ENCODE measurements at regions not wholly inside any gene's neighbourhood (a gene's known extent, or its start where the extent isn't known, plus 50 kb on each side); places are given as distances from the start of the nearest gene placed in this dataset.

DNA sequence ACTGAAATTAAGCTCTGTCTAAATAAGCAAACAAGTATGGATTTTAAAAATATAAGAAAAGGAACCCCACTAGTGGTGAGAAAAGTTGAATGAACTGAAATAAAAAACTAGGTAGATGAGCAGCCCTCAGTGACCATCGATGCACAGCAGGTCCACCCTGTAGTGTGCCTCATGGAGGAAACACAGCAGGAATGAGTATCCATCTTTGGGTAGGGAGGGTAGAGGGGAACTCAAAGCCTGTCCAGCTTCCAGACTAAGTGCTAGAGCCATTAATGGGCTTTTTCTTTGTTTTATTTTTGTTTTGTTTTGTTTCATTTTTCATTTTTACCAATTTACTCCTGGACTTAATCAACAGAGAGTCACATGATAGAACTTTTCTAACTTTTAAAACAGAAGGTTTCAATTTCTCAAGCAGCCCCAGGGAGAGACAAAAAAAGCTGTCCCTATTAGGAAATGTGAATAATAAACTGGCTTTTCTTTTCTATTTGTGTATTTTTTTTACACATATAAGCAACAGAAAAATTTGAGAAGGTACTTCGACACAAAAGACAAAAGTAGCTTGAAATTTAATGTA, 700.6 kb downstream of the HACE1 start:
- TF ChIP-seq CTCF (IDR thresholded peaks at IDR 0.05; ENCODE audit: borderline replicate concordance, extremely low read depth, insufficient read depth) = no peak
- Histone ChIP-seq H3K27me3 (ENCODE audit: control insufficient read depth, insufficient read depth, low read length) (no peaks in the 10 kb centered on the region), H3K4me3 (ENCODE audit: low read length in 3 of 3) (no peak overlapping the region), H3K4me1 (ENCODE audit: control insufficient read depth in 2 of 3, insufficient read depth in 2 of 3, low read depth in 1 of 3, low read length in 3 of 3) (no peaks in the 10 kb centered on the region), H3K9ac (ENCODE audit: low read length in 3 of 3) (no peak overlapping the region), H3K9me3 (ENCODE audit: control insufficient read depth in 2 of 3, insufficient read depth in 1 of 3, low read length in 3 of 3) (no peaks in the 10 kb centered on the region), H3K27ac (ENCODE audit: low read depth in 2 of 2, low read length in 2 of 2) (no peak overlapping the region), H3K36me3 (ENCODE audit: control insufficient read depth in 2 of 3, insufficient read depth in 3 of 3, low read length in 3 of 3) (no peaks in the 10 kb centered on the region)
- no peak for DNase-seq
- intact Hi-C loops (cut with DNase I) = no loop called here
- FAIRE-seq = no peak

- Histone ChIP-seq H3K9me3 (ENCODE audit: control insufficient read depth in 2 of 3, insufficient read depth in 1 of 3, low read length in 3 of 3) (no peaks in the 10 kb centered on the region), H3K36me3 (ENCODE audit: control insufficient read depth in 2 of 3, insufficient read depth in 3 of 3, low read length in 3 of 3) (no peaks in the 10 kb centered on the region), H3K9ac (ENCODE audit: low read length in 3 of 3) (no peak overlapping the region), H3K4me3 (ENCODE audit: low read length in 3 of 3) (no peak overlapping the region), H3K27ac (ENCODE audit: low read depth in 2 of 2, low read length in 2 of 2) (no peak overlapping the region), H3K4me1 (ENCODE audit: control insufficient read depth in 2 of 3, insufficient read depth in 2 of 3, low read depth in 1 of 3, low read length in 3 of 3) (no peaks in the 10 kb centered on the region), H3K27me3 (ENCODE audit: control insufficient read depth, insufficient read depth, low read length) (no peaks in the 10 kb centered on the region)
- DNase-seq (no peak), FAIRE-seq (no peak)
- no peak for TF ChIP-seq CTCF (IDR thresholded peaks at IDR 0.05; ENCODE audit: borderline replicate concordance, extremely low read depth, insufficient read depth)
- intact Hi-C loops (cut with DNase I) = no loop called here
Measured at GRCh38 chr6:104143757-104144156, 716.0 kb downstream of the HACE1 start.

GRCh38 chr6:104134876-104135275, 724.8 kb downstream of the HACE1 start:
- H3K4me1 ChIP-seq (ENCODE audit: control insufficient read depth in 2 of 3, insufficient read depth in 2 of 3, low read depth in 1 of 3, low read length in 3 of 3) = no peaks in the 10 kb centered on the region
- H3K27me3 ChIP-seq (ENCODE audit: control insufficient read depth, insufficient read depth, low read length) = no peaks in the 10 kb centered on the region
- DNase-seq (no peak), FAIRE-seq (no peak)
- TF ChIP-seq CTCF (IDR thresholded peaks at IDR 0.05; ENCODE audit: borderline replicate concordance, extremely low read depth, insufficient read depth) = no peak
- intact Hi-C loops (cut with DNase I) = no loop called here
- H3K36me3 ChIP-seq (ENCODE audit: control insufficient read depth in 2 of 3, insufficient read depth in 3 of 3, low read length in 3 of 3) = no peaks in the 10 kb centered on the region
- no peak overlapping the region for H3K27ac ChIP-seq (ENCODE audit: low read depth in 2 of 2, low read length in 2 of 2)
- no peaks in the 10 kb centered on the region for H3K9me3 ChIP-seq (ENCODE audit: control insufficient read depth in 2 of 3, insufficient read depth in 1 of 3, low read length in 3 of 3)
- no peak overlapping the region for H3K4me3 ChIP-seq (ENCODE audit: low read length in 3 of 3)
- no peak overlapping the region for H3K9ac ChIP-seq (ENCODE audit: low read length in 3 of 3)

DNA sequence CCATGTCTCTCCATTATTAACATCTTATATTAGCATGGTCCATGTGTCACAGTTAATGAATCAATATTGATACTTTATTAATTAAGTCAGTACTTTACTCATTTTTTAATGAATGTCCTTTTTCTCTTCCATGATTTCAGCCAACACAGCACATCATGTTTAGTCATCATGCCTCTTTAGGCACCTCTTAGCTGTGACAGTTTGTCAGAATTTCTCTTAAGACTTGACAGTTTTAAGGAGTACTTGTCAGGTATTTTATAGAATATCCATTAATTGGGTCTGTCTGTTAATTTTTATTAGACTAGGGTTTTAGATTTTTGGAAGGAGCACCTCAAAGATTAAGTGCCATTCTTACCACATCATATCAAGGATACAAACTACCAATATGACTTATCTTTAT, 729.4 kb downstream of the HACE1 start:
- H3K9me3 ChIP-seq (ENCODE audit: control insufficient read depth in 2 of 3, insufficient read depth in 1 of 3, low read length in 3 of 3) = no peaks in the 10 kb centered on the region
- no peaks in the 10 kb centered on the region for H3K36me3 ChIP-seq (ENCODE audit: control insufficient read depth in 2 of 3, insufficient read depth in 3 of 3, low read length in 3 of 3)
- H3K27ac ChIP-seq (ENCODE audit: low read depth in 2 of 2, low read length in 2 of 2) = no peak overlapping the region
- DNase-seq = no peak
- intact Hi-C loops (cut with DNase I) = no loop called here
- H3K27me3 ChIP-seq (ENCODE audit: control insufficient read depth, insufficient read depth, low read length) = no peaks in the 10 kb centered on the region
- FAIRE-seq = no peak
- no peak for TF ChIP-seq CTCF (IDR thresholded peaks at IDR 0.05; ENCODE audit: borderline replicate concordance, extremely low read depth, insufficient read depth)
- no peak overlapping the region for H3K9ac ChIP-seq (ENCODE audit: low read length in 3 of 3)
- no peaks in the 10 kb centered on the region for H3K4me1 ChIP-seq (ENCODE audit: control insufficient read depth in 2 of 3, insufficient read depth in 2 of 3, low read depth in 1 of 3, low read length in 3 of 3)
- no peak overlapping the region for H3K4me3 ChIP-seq (ENCODE audit: low read length in 3 of 3)
